ENCODE measurements at regions not wholly inside any gene's neighbourhood (a gene's known extent, or its start where the extent isn't known, plus 50 kb on each side); places are given as distances from the start of the nearest gene placed in this dataset.
"Not testable (repeated sequence)": the region's sequence is repeated elsewhere in the genome, so short reads cannot be mapped to it uniquely, and the experiment has no call there.

DNA sequence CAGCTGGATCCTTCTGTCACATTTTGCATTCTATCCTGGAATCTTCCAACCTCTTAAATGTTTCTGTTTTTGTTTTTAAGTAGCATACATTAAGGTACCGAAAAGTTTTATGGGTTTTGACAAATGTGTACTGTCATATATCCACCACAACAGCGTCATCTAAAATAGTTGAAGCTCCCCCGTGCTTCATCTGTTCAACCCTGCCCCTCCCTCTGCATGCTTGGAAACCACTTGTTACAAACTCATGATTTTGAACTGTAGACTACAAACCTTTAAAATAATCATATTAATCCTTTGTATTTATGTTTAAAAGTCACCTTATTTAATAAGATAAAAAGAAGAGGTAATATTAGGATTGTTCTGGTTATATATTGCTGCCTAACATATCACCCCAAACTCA lies 182.8 kb upstream of the SMIM30 start:
- no peak for DNase-seq (ENCODE audit: low read depth)

- DNase-seq (ENCODE audit: low read depth): no peak
Observed at GRCh38 chr7:113299748-113300147, 181.4 kb upstream of the SMIM30 start.

- DNase-seq (ENCODE audit: low read depth): no peak
Observed at GRCh38 chr7:113298501-113298900, 180.1 kb upstream of the SMIM30 start.

- no peak for DNase-seq (ENCODE audit: low read depth)
Observed at GRCh38 chr7:113294750-113295149, 176.4 kb upstream of the SMIM30 start.

DNA sequence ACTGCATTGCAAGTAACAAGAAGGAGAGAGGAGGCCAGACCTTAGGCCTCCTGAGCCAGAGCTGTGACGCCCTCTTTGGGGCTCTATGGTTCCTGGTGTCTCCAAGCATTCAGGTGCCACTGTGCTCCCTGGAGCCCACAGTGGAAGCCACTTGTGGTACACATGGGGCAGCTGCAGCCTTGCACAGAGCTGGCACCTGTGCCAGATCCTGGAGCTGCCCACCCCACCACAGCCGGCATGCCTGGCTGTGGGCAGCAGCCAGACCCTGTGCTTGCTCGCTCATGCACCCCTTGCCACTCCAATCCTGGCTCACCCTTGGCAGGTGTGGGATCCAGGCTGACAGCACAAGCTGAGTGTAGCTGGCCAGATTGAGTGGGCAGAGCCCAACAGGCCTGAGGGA lies 173.8 kb upstream of the SMIM30 start:
- DNase-seq (ENCODE audit: low read depth): no peak

DNA sequence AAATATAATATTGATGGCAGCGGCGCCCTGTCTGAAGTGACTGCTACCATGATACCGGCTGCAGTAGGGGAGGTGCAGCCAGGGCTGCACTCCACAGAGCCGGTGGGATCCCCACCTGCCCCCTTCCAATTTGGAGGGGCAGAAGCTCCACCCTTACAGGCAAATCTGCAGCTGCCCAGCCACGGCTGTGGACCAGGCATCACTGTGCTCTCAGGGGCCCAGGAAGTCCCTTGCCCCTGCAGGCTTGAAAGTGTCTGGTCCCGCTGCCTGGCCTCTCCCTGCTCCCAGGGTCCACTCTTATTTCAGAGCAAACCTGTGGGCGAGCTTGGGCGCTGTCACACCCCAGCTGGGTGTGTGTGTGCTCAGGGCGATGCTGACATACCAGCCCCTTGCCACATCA lies 172.7 kb upstream of the SMIM30 start:
- DNase-seq (ENCODE audit: low read depth): no peak

- DNase-seq (ENCODE audit: low read depth): no peak
Observed at GRCh38 chr7:113289140-113289740, 170.9 kb upstream of the SMIM30 start.

GRCh38 chr7:113285411-113285810 lies 167.1 kb upstream of the SMIM30 start:
- no peak for DNase-seq (ENCODE audit: low read depth)

DNA sequence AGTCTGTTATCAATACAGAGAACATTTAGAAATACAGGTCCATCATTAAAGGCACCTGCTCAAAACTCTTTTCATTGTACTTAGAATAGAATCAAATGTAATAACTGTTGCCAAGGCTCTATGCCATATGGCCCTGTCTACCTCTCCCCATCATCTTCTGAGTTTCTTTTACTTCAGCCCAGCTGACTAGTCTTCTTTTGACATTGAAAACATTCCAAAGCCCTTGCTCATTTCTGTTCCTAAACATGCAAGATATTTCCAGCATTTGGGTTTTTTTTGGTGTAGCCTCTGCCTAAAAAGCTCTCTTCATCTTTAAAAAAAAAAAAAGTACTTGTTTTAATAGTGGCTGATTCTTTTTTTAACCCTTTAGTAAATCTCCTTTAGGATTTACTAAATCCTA lies 165.5 kb upstream of the SMIM30 start:
- DNase-seq (ENCODE audit: low read depth): no peak

DNA sequence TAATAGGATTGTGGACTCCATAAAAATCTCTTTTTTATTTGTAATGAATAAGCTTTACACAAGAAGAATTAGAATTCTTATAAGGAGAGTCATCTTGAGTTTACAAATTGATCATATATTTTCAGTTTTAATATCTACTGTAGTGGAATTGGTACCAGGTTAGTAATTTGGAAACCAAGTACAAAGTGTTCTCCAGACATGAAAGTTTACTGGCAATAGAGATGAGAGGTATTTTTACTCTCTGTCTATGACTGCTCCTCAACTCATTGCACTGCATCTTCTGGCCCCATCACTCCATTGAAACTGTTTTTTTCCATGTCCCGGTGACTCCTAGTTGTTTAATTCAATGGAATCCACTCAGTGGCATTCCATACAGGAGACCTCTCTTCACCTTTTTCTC lies 164.5 kb upstream of the SMIM30 start:
- DNase-seq (ENCODE audit: low read depth): no peak

DNA sequence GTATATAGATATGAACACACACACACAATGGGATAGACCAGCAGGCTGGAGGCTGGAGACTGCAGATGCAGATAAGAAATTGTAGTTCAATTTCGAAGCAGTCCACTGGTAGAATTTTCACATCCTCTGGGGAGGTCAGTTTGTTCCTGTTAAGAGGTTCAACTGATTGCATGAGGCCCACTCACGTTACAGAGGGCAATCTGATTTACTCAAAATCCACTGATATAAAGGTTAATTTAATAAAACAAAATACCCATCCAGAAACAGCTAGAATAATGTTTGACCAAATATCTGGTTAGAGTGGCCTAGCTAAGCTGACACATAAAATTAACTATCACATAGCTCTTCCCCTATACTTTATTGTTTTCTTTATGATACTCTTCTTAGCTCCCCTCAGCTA lies 162.9 kb upstream of the SMIM30 start:
- no peak for DNase-seq (ENCODE audit: low read depth)

DNA sequence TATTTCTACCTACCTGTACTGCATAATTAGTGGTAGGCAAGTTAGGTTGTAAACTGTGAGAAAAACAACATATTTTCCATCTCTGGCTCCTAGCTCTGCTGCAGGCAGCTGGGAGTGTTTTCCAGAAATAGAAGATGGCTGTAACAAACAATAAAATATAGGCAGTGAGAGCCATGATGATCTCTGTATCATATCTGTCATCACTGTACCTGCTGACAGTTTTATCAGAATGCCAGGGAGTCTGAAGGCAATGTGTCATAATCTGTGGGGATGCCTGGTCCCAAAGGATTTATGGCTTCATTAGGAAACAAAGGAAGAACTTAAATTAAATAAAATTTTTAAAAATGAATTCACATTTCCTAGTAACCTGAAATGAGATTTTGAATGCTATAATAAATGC lies 160.9 kb upstream of the SMIM30 start:
- no peak for DNase-seq (ENCODE audit: low read depth)

DNA sequence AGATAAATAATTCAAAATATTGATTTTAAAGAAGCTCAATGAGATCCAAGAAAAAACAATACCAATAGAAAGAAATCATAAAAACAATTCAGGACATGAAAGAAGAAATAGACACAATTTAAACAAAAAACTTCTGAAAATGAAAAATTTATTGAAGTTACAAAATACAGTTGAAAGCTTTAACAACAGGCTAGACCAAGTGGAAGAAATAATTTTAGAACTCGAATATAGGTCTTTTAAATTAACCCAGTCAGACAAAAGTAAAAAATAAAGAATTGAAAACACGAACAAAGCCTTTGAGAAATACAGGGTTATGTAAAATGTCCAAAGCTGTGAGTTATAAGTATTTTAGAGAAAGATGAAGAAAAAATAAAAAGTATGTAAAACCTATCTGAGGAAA lies 152.4 kb upstream of the SMIM30 start:
- no peak for DNase-seq (ENCODE audit: low read depth)

DNA sequence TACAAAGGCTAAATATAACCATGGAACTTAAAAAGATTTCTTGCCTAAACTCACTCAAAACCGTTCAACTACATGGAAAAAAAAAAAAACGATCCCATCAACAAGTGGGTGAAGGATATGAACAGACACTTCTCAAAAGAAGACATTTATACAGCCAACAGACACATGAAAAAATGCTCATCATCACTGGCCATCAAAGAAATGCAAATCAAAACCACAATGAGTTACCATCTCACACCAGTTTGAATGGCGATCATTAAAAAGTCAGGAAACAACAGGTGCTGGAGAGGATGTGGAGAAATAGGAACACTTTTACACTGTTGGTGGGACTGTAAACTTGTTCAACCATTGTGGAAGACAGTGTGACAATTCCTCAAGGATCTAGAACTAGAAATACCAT lies 151.2 kb upstream of the SMIM30 start:
- DNase-seq (ENCODE audit: low read depth): not testable (repeated sequence)

GRCh38 chr7:113268757-113269156 lies 150.4 kb upstream of the SMIM30 start:
- no peak for DNase-seq (ENCODE audit: low read depth)

GRCh38 chr7:113267885-113268284 lies 149.5 kb upstream of the SMIM30 start:
- no peak for DNase-seq (ENCODE audit: low read depth)

DNA sequence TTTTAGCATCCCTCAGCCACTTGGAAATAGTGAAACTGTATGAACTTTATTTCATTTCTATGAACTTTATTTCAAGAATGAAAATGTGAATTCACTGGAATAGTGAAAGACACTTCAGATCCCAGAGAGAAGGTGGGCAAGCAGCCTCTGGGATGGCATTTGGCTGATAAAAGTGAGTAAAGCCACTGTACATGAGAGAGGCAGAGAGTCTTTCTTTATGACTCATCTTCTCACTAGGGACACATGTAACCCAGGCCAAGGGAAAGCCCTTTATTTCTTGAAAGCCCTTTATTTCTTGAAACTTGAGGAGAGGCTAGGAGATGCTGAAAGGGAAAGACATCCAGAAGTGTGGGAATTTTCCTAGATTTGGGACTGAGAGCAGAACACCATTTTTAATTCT lies 148.9 kb upstream of the SMIM30 start:
- no peak for DNase-seq (ENCODE audit: low read depth)

- no peak for DNase-seq (ENCODE audit: low read depth)
Observed at GRCh38 chr7:113263749-113264148, 145.4 kb upstream of the SMIM30 start.

DNA sequence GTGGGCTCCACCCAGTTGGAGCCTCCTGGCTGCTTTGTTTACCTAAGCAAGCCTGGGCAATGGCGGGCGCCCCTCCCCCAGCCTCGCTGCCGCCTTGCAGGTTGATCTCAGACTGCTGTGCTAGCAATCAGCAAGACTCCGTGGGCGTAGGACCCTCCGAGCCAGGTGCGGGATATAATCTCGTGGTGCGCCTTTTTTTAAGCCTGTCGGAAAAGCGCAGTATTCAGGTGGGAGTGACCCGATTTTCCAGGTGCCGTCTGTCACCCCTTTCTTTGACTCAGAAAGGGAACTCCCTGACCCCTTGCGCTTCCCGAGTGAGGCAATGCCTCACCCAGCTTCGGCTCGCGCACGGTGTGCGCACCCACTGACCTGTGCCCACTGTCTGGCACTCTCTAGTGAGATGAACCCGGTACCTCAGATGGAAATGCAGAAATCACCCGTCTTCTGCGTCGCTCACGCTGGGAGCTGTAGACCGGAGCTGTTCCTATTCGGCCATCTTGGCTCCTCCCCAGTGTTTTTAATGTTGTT lies 144.9 kb upstream of the SMIM30 start:
- DNase-seq (ENCODE audit: low read depth): not testable (repeated sequence)

- no peak for DNase-seq (ENCODE audit: low read depth)
Observed at GRCh38 chr7:113256883-113257531, 138.7 kb upstream of the SMIM30 start.

- no peak for DNase-seq (ENCODE audit: low read depth)
Observed at GRCh38 chr7:113247198-113247597, 128.8 kb upstream of the SMIM30 start.

GRCh38 chr7:113246738-113247137 lies 128.4 kb upstream of the SMIM30 start:
- no peak for DNase-seq (ENCODE audit: low read depth)

DNA sequence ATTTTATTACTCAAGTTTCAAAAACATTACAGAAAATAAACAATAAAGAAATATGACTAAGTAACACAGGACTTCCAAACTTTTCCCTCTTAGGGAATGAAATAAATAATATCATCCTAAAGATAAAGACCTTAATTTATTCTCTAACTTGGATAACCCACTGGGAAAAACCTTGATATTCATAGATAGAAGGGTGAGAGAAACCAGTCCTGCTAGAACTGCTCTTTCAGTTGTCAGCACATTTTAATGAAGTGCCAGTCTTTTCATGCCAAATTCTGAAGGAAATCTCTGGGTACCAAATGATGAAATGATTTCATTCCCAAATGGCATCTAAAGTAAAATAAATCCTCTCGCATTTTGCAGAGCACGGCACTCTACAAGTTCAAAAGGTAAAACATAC lies 114.5 kb upstream of the SMIM30 start:
- DNase-seq (ENCODE audit: low read depth): no peak

GRCh38 chr7:113230691-113231090 lies 112.3 kb upstream of the SMIM30 start:
- no peak for DNase-seq (ENCODE audit: low read depth)
